SK-N-MC (cell line): ENCODE measurements at regions not wholly inside any gene's neighbourhood (a gene's known extent, or its start where the extent isn't known, plus 50 kb on each side); places are given as distances from the start of the nearest gene placed in this dataset.

Experiments used
- EZH2 ChIP-seq: fragments of 200-600 bp; sonication (generic); IDR thresholded peaks from one replicate; pipeline ENCODE4 v1.6.1; 2017; ENCODE audit warnings: antibody characterized with exemption
- POLR2AphosphoS5 ChIP-seq: IDR thresholded peaks from 2 replicates; pipeline ENCODE4 v1.6.1; 2012; ENCODE audit warnings: mild to moderate bottlenecking, low read depth, low read length, borderline replicate concordance

DNA sequence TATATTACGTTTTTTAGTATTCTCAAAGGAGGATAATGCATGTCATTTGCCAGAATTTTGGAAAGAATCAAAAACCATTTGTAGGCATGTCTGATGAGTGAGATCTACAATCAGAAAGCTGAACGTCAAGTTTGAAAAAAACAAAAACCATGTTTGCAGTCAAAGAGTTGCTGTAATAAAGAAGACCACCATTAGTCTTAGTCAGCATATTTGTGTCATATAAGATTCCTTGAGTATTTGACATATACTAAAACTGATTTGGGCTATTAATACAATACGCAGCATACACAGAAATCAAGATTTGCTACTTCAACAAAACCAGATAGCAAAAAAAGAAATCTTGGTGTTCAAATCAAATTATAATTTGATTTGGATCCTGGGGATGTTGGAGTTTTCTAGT, 247.5 kb downstream of the SAMD5 start:
- no peak for TF ChIP-seq EZH2
- TF ChIP-seq POLR2AphosphoS5: no peak
